OCI-LY3 (cell line): ENCODE measurements at regions not wholly inside any gene's neighbourhood (a gene's known extent, or its start where the extent isn't known, plus 50 kb on each side); places are given as distances from the start of the nearest gene placed in this dataset.

Experiments used
- H2AFZ ChIP-seq: fragments of 200-600, 300-600 bp; shearing (Covaris generic); 2 replicates; pipeline ENCODE4 v1.6.0; 2014; ENCODE audit warnings: antibody characterized with exemption, low read depth, low read length
- H3K27ac ChIP-seq: fragments of 200-600, 300-600 bp; sonication (generic); 2 replicates; pipeline ENCODE4 v1.5.1; 2014; ENCODE audit warnings: mild to moderate bottlenecking, low read length, moderate library complexity, mixed read lengths
- H3K27me3 ChIP-seq: fragments of 200-600, 300-600 bp; sonication (generic); 2 replicates; pipeline ENCODE4 v1.6.1; 2014; ENCODE audit warnings: low read depth, low read length, mixed read lengths
- H3K36me3 ChIP-seq: fragments of 200-600, 300-600 bp; sonication (generic); replicated peaks from 2 replicates; pipeline ENCODE3; 2014; ENCODE audit warnings: low read depth, low read length, mixed read lengths
- H3K4me1 ChIP-seq: fragments of 300-600, 200-600 bp; sonication (generic); 2 replicates; pipeline ENCODE4 v1.6.1; 2014; ENCODE audit warnings: low read length, mixed read lengths
- H3K4me2 ChIP-seq: fragments of 200-600, 300-600 bp; sonication (generic); 2 replicates; pipeline ENCODE4 v1.6.1; 2014; ENCODE audit warnings: low read length, mixed read lengths
- H3K4me3 ChIP-seq: fragments of 300-600, 200-600 bp; sonication (generic); 2 replicates; pipeline ENCODE4 v1.5.1; 2014; ENCODE audit warnings: antibody characterized with exemption, mild to moderate bottlenecking, low read length, moderate library complexity
- H3K79me2 ChIP-seq: fragments of 300-600, 200-600 bp; shearing (Covaris generic); 2 replicates; pipeline ENCODE4 v1.6.1; 2014; ENCODE audit warnings: mild to moderate bottlenecking, low read length, mixed read lengths
- H3K9ac ChIP-seq: fragments of 300-600, 200-600 bp; shearing (Covaris generic); 2 replicates; pipeline ENCODE4 v1.6.0; 2014; ENCODE audit warnings: mild to moderate bottlenecking, low read length, moderate library complexity
- H3K9me3 ChIP-seq: fragments of 200-600, 300-600 bp; shearing (Covaris generic); 2 replicates; pipeline ENCODE4 v1.6.1; 2014; ENCODE audit warnings: low read length, mixed read lengths; ENCODE audit not compliant: insufficient read depth
- H4K20me1 ChIP-seq: fragments of 200-600, 300-600 bp; sonication (generic); 2 replicates; pipeline ENCODE4 v1.6.1; 2016; ENCODE audit warnings: low read length, mixed read lengths; ENCODE audit not compliant: insufficient read depth
- EZH2phosphoT487 ChIP-seq: fragments of 200-600 bp; shearing (Covaris generic); IDR thresholded peaks from 2 replicates; pipeline ENCODE4 v1.6.1; 2018; ENCODE audit warnings: antibody characterized with exemption, mixed run types, low read depth
- TF ChIP-seq, protein P1 (sequence below): fragments of 200-600, 300-600 bp; sonication (generic); IDR thresholded peaks from 2 replicates; pipeline ENCODE4 v1.5.1; 2014; ENCODE audit warnings: antibody characterized with exemption, low read length, low read depth

DNA sequence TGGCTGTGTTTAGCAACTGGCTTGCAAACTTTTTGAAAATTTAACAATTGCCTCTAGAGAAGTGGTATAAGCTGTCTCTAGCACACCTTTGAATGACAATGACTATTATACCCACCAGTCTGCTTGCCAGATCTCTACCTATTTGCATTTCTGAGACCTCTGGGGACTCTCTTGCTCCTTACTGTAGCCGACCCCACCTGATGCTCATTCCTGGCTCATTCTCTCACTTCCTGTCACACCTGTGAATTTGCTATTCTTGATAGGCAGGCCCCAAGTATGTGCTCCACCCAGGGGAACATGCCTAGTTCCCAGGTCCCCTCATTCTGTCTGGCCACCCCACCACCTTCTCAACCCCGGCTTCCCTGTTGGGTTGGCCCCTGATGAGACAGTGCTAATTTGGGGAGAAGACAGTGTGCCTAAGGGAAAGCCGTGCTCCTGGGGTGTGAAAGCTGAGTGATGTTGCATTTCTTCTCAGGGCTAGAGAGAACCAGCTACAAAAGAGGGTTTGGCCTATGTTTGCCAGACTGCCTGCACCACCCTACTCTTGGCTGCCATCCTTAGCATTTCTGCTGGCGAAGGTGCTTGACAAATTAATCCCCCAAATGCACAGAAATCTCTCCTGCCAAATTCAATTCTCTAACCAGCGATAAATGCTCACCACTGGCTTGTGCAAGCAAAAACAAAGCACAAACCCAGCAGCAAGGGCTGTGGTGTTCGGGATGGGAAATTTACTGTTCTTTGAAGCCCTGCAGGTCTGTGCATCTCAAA is 138.2 kb downstream of the RPS24 start:
- Histone ChIP-seq H3K4me3 (no peak overlapping the region), H4K20me1 (no peaks in the 10 kb centered on the region), H3K4me1 (no peaks in the 10 kb centered on the region), H3K9me3 (no peaks in the 10 kb centered on the region), H3K27ac (no peak overlapping the region), H3K27me3 (no peaks in the 10 kb centered on the region), H3K9ac (no peak overlapping the region), H2AFZ (no peak overlapping the region), H3K36me3 (no peaks in the 10 kb centered on the region), H3K79me2 (no peaks in the 10 kb centered on the region), H3K4me2 (no peak overlapping the region)
- TF ChIP-seq, protein P1, sequence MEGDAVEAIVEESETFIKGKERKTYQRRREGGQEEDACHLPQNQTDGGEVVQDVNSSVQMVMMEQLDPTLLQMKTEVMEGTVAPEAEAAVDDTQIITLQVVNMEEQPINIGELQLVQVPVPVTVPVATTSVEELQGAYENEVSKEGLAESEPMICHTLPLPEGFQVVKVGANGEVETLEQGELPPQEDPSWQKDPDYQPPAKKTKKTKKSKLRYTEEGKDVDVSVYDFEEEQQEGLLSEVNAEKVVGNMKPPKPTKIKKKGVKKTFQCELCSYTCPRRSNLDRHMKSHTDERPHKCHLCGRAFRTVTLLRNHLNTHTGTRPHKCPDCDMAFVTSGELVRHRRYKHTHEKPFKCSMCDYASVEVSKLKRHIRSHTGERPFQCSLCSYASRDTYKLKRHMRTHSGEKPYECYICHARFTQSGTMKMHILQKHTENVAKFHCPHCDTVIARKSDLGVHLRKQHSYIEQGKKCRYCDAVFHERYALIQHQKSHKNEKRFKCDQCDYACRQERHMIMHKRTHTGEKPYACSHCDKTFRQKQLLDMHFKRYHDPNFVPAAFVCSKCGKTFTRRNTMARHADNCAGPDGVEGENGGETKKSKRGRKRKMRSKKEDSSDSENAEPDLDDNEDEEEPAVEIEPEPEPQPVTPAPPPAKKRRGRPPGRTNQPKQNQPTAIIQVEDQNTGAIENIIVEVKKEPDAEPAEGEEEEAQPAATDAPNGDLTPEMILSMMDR: no peak
- no peak for TF ChIP-seq EZH2phosphoT487

DNA sequence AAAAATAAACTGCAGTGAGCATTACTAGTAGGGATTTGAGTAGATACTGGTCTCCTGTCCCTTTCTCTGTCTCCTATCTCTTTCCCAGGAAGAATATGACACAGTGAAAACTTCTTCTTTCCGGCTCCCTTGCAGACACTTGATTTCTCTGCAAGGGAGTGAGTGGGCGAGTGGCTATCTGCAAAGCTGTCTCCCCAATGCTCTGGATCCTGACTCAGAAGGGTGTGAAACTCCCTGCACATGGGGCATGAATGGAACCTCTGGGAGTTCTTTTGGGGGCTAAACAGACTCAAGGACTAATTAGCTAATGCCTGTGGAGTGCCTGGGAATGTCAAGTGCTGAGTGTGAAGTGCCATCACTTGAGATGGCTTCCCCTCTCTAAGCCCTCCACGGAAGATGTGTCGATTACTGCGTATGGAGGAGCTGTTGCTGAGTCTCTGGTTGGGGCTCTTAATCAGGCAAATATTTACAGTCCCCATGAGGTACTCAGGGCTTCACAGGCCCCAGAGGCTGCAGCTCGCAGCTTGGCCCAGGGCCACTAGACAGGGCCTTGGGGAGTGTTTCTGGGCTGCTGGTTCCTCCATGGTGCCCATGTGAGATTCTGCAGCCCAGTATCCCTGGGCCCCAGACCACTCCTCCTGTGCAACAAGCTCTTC is 139.8 kb downstream of the RPS24 start:
- no peak overlapping the region for H3K4me2 ChIP-seq
- no peaks in the 10 kb centered on the region for H3K9me3 ChIP-seq
- no peaks in the 10 kb centered on the region for H3K27me3 ChIP-seq
- no peak for TF ChIP-seq EZH2phosphoT487
- TF ChIP-seq, protein P1: no peak
- no peak overlapping the region for H3K4me3 ChIP-seq
- no peak overlapping the region for H3K27ac ChIP-seq
- no peaks in the 10 kb centered on the region for H3K4me1 ChIP-seq
- H4K20me1 ChIP-seq: no peaks in the 10 kb centered on the region
- no peaks in the 10 kb centered on the region for H3K79me2 ChIP-seq
- no peak overlapping the region for H3K9ac ChIP-seq
- no peak overlapping the region for H2AFZ ChIP-seq
- H3K36me3 ChIP-seq: no peaks in the 10 kb centered on the region

DNA sequence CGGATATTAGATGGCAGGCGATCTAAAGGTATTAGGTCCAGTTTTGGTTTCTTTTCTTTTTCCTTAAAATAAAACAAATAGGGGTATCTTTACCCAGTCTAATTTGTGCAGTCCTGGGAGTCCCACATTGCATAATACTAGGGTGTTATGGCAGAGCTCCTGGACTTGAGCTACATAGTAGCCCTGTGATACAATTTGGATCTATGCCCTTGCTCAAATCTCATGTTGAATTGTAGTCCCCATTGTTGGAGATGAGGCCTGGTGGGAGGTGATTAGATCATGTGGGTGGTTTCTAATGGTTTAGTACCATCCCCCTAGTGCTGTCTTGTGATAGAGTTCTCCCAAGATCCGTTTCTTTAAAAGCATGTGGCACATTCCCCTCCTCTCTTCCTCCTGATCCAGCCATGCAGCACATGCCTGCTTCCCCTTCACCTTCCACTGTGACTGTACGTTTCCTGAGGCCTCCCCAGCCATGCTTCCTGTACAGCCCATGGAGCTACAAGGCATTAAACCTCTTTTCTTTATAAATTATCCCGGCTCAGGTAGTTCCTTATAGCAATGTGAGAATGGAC is 141.9 kb downstream of the RPS24 start:
- Histone ChIP-seq H4K20me1 (no peaks in the 10 kb centered on the region), H3K27ac (no peak overlapping the region), H3K79me2 (no peaks in the 10 kb centered on the region), H3K36me3 (no peaks in the 10 kb centered on the region), H3K9me3 (no peaks in the 10 kb centered on the region), H3K9ac (no peak overlapping the region), H3K4me2 (no peak overlapping the region), H3K27me3 (no peaks in the 10 kb centered on the region), H3K4me3 (no peak overlapping the region), H3K4me1 (no peaks in the 10 kb centered on the region), H2AFZ (no peak overlapping the region)
- TF ChIP-seq EZH2phosphoT487: no peak

DNA sequence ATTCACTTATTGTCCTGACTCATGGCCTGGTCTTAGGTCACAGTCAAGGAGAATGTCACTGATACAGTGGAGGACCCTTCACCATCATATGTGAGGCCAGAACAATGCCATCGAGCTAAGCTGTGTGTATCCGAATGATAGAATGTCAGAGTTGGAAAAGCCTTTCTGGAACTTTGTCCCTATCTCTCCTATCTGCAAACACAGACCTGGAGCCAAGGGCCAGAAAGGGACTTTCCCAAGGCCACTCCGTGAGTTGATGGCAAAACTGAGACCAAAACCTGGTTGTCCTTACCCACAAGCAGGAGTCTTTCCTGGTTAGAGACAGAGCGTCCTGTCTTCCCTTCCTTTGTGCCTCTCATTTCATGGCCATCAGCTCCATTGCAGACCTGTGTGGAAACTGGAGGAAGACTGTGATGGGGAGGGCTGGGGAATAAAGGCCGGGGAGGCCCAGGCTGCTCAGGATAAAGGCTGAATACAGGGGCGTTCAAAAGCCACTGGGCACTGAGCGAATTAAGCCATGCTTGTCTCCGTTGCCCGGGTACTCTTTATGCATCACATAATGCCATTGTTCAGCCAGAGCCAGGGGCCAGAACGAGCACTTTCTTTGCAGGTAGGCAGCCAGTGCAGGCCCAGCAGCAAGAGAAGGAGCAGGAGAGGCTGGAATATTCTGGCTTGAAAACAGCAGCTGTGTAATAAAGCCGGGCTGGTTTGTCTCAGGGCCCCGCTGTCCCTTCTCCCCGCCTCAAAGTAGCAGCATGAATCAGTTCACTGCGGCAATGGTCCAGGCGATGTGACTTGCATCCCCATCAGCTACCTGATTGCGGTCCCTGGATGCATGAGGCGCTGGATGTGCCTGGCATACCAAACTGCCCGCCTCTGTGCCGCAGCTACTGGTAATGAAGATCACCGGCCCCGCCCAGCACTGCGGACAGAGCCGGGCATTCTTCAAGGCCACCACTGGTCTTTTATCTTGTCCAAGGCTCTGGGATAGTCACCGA is 143.0 kb downstream of the RPS24 start:
- Histone ChIP-seq H3K36me3 (no peaks in the 10 kb centered on the region), H3K4me3 (no peak overlapping the region), H4K20me1 (no peaks in the 10 kb centered on the region), H3K9ac (no peak overlapping the region), H3K4me2 (no peak overlapping the region), H2AFZ (no peak overlapping the region), H3K79me2 (no peaks in the 10 kb centered on the region), H3K9me3 (no peaks in the 10 kb centered on the region), H3K27ac (no peak overlapping the region), H3K4me1 (no peaks in the 10 kb centered on the region), H3K27me3 (no peaks in the 10 kb centered on the region)
- TF ChIP-seq EZH2phosphoT487: no peak
- TF ChIP-seq, protein P1: no peak
